Ovary (tissue), 7 donors: ENCODE measurements at regions not wholly inside any gene's neighbourhood (a gene's known extent, or its start where the extent isn't known, plus 50 kb on each side); places are given as distances from the start of the nearest gene placed in this dataset.

Experiments used
- DNase-seq, 5 donors: peaks; one replicate each; pipeline ENCODE4 v3.0.0-alpha.2; 2019 to 2020
- H3K27ac ChIP-seq, 2 donors: fragments of 200-600 bp; one replicate each; pipeline versions ENCODE4 v1.5.1 to v1.8.0; 2019 to 2022
- H3K27me3 ChIP-seq: fragments of 200-600 bp; one replicate; pipeline ENCODE4 v1.8.0; 2022
- H3K36me3 ChIP-seq: fragments of 200-600 bp; sonication (generic); one replicate; pipeline ENCODE4 v1.5.1; 2019
- H3K4me1 ChIP-seq: one replicate; pipeline ENCODE4 v1.8.1; 2013; ENCODE audit warnings: mild to moderate bottlenecking, moderate library complexity; ENCODE audit not compliant: insufficient read depth
- H3K4me3 ChIP-seq: fragments of 200-600 bp; sonication (generic); one replicate; pipeline ENCODE4 v1.5.1; 2017
- H3K9me3 ChIP-seq, 2 donors: fragments of 200-600 bp in 1 of 2; sonication (generic) in 1 of 2; one replicate each; pipeline versions ENCODE4 v1.5.1 to v1.8.1; 2013 to 2019; ENCODE audit warnings: mild to moderate bottlenecking in 1 of 2, moderate library complexity in 1 of 2
- CTCF ChIP-seq, 3 donors: fragments of 450-650 bp in 2 of 3; fragments of 200-600 bp in 1 of 3; IDR thresholded peaks; one replicate each; pipeline versions ENCODE4 v1.5.1 to v1.8.0; 2016 to 2022; ENCODE audit warnings: antibody characterized with exemption in 3 of 3, mild to moderate bottlenecking in 1 of 3
- EP300 ChIP-seq: sonication (generic); formaldehyde crosslinking; IDR thresholded peaks from one replicate; pipeline ENCODE4 v1.6.1; 2017; ENCODE audit warnings: antibody characterized with exemption
- POLR2A ChIP-seq: fragments of 450-650 bp; IDR thresholded peaks from one replicate; pipeline ENCODE4 v1.6.1; 2017; ENCODE audit warnings: antibody characterized with exemption, mild to moderate bottlenecking, moderate library complexity
- WGBS, 3 donors: extraction: QIAGEN DNeasy Blood & Tissue Kit in 1 of 3; methylation state at CpG; one replicate each; pipeline versions ENCODE4 v1.1.5 to v1.1.7; 2013 to 2017; 5-methylcytosine and 5-hydroxymethylcytosine counted together
- intact Hi-C, 4 donors: fragments of 100-400 bp; cut with DNase I; formaldehyde crosslinking; loops; one replicate each; pipeline versions ENCODE4 v1.11.0 to v1.15.1; 2022 to 2023
- donor health status: DM: no; HTN: no; CAD: no; lungs with moderate emphysema.
- donor health status: DM: no; HTN: no; CAD: no.
- donor health status: Bipolar disorder and iron deficiency.
- donor health status: DM: no; HTN: no; CAD: no.
- donor health status: DM: yes; HTN: yes; CAD: no.

DNA sequence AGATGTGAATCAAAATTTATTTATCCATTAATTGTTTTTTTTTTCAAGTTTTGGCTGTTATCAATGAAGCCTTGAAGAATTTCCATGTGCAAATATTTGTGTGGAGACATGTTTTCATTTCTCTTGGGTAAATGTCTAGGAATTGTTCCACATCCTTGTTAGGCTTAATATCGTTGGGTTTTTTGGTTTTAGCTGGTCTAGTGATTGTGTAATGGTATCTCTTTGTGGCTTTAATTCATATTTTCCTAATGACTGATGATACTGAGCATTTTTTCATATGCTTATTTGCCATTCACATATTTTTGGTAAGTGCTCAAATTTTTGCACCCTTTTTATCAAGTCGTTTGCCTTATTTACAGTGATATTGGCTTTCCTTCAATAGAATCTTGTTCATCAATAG, 250.3 kb upstream of the EPHA4 start:
- H3K27ac ChIP-seq, result no peak overlapping the region
- H3K4me3 ChIP-seq, result no peak overlapping the region
- no peaks in the 10 kb centered on the region for H3K9me3 ChIP-seq
- no peaks in the 10 kb centered on the region for H3K4me1 ChIP-seq
- TF ChIP-seq CTCF (IDR thresholded peaks at IDR 0.05) (no peak), EP300 (no peak), POLR2A (no peak)
- WGBS, 3 donors, result 58 to 76% (median 61%) methylated on average over 2 of the region's 2 CpGs
- no peak for DNase-seq
- no peaks in the 10 kb centered on the region for H3K36me3 ChIP-seq
- intact Hi-C loops, result no loop called here
- H3K27me3 ChIP-seq, result no peaks in the 10 kb centered on the region

- no peak for TF ChIP-seq POLR2A
- TF ChIP-seq CTCF (IDR thresholded peaks at IDR 0.05), result no peak
- TF ChIP-seq EP300, result no peak
- Histone ChIP-seq H3K9me3 (no peaks in the 10 kb centered on the region), H3K36me3 (no peaks in the 10 kb centered on the region), H3K27me3 (no peaks in the 10 kb centered on the region), H3K4me3 (no peak overlapping the region), H3K4me1 (no peaks in the 10 kb centered on the region), H3K27ac (no peak overlapping the region)
- WGBS, 3 donors, result 28 to 48% (median 34%) methylated on average over 9 of the region's 9 CpGs
- DNase-seq, result no peak
- intact Hi-C loops, result no loop called here
Measured at GRCh38 chr2:221818616-221819320, 246.7 kb upstream of the EPHA4 start.

DNA sequence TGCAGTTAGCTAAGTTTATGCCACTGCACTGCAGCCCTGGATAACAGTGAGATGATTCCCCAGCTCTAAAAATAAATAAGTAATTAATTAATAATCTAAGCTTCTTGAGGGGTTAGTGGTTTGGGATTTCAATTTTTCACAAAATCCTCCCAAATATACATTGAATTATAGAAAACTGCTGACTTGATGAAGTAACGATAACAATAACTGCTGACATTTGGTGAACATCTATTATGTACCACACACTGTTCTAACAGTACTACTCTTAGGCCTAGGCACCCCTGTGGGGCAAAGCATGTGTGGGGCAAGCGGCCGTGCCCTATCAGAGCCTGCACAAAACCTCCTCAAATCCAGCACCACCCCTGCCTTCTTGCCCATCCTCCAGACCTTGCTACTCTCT, 245.8 kb upstream of the EPHA4 start:
- no peak for DNase-seq
- intact Hi-C loops, result no loop called here
- Histone ChIP-seq H3K4me1 (no peaks in the 10 kb centered on the region), H3K9me3 (no peaks in the 10 kb centered on the region), H3K27me3 (no peaks in the 10 kb centered on the region), H3K4me3 (no peak overlapping the region), H3K27ac (no peak overlapping the region), H3K36me3 (no peaks in the 10 kb centered on the region)
- no peak for TF ChIP-seq EP300
- no peak for TF ChIP-seq POLR2A
- 92 to 99% (median 93%) methylated on average over 3 of the region's 3 CpGs for WGBS, 3 donors

GRCh38 chr2:221817052-221817451, 244.9 kb upstream of the EPHA4 start:
- no peak for DNase-seq
- TF ChIP-seq POLR2A (no peak), EP300 (no peak), CTCF (IDR thresholded peaks at IDR 0.05) (no peak)
- intact Hi-C loops, result no loop called here
- H3K36me3 ChIP-seq, result no peaks in the 10 kb centered on the region
- WGBS, 3 donors, result 91 to 93% (median 91%) methylated on average over 4 of the region's 4 CpGs
- no peaks in the 10 kb centered on the region for H3K9me3 ChIP-seq
- no peak overlapping the region for H3K27ac ChIP-seq
- H3K4me3 ChIP-seq, result no peak overlapping the region
- no peaks in the 10 kb centered on the region for H3K27me3 ChIP-seq
- no peaks in the 10 kb centered on the region for H3K4me1 ChIP-seq

DNA sequence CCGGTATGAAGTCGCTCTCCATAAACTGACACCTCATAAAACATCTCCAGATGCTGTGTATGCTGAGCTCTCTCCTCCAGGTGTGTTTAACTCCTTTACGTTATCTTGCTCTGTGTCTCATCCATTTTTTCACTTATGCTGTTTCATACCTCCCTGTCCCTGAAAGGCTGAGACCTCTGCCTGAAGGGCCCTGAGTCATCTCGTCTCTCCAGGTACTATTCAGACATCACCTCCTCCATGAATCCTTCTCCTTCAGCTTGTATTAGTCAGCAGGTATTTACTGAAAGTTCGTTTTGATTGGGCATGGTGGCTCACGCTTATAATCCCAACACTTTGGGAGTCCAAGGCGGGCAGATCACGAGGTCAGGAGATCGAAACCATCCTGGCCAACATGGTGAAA, 244.5 kb upstream of the EPHA4 start:
- H3K27me3 ChIP-seq, result no peaks in the 10 kb centered on the region
- H3K4me3 ChIP-seq, result no peak overlapping the region
- intact Hi-C loops, result no loop called here
- no peaks in the 10 kb centered on the region for H3K36me3 ChIP-seq
- no peaks in the 10 kb centered on the region for H3K9me3 ChIP-seq
- TF ChIP-seq EP300 (no peak), POLR2A (no peak), CTCF (IDR thresholded peaks at IDR 0.05) (no peak)
- no peaks in the 10 kb centered on the region for H3K4me1 ChIP-seq
- 86 to 93% (median 93%) methylated on average over 9 of the region's 9 CpGs for WGBS, 3 donors
- DNase-seq, result no peak
- no peak overlapping the region for H3K27ac ChIP-seq
